Daoy (cell line): ENCODE measurements at regions not wholly inside any gene's neighbourhood (a gene's known extent, or its start where the extent isn't known, plus 50 kb on each side); places are given as distances from the start of the nearest gene placed in this dataset.
"Not testable (repeated sequence)": the region's sequence is repeated elsewhere in the genome, so short reads cannot be mapped to it uniquely, and the experiment has no call there.

Source experiments
- DNase-seq: peaks from one replicate; pipeline ENCODE4 v3.0.0-alpha.2; 2015; ENCODE audit warnings: low read depth

DNA sequence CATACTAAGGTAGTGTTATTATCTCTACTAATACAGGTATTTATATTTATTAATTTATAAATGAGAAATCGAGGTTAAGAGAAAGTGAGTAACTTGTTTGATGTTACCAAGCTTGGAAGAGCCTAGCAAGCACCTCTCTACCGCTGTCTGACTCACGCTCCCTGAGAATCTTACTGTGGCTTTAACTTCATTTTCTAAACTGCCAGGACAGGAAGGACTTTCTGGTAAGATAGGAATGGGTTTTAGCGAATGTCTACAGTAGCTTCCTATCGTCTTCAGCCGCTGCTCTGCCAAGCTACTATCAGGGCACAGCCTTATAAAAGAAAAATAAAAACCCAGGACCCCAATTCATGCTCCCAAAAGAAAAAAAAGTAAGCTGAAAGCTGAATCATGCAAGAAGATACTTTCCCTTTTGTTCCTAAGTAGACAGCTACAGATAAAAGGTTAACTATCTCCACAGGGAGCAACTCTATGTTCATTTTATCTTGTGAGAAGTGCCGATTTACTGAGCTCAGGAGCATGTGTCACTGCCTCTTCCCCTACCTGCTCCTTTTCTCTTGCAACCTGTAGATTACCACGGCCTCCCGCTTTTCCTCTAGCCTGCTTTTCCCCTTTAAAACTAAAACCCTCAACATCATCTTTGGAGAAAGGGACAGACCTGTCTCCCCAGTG, 60.2 kb downstream of the THNSL1 start:
- DNase-seq = no peak

DNA sequence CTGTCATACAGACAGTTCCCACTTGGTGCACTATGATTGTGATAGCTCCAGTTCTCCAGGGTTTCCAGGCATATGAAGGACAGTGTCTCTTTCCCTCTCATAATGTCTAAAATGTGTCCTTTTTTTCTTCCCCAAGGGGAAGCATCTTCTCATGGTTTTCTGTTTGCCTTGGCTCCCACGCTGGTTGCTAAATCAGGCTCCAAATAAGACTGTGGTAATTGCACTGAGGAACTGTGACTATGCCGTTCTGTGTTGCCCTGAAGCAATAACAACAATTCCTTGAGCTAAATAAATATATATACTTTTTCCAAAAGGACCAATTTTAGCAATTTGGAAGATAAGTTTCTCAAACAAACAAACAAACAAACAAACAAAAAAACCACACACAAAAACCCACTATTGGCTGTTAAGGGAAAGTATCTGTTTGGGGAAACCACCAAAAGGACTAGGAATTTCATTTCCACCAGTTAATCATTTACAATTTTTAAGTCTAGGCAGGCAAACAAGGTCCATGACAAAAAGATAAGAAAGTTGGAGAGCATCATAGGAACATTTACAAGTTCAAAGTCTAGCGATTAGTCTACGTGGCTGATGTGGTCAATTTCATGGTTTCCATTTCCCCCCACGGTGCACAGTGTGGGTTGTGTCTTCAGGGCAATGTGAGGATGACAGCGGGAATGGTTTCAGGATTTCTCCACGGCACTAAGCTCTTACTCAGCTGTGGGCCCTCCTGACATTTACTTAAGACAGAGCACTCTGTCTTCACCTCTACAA, 62.4 kb downstream of the THNSL1 start:
- DNase-seq = no peak

DNA sequence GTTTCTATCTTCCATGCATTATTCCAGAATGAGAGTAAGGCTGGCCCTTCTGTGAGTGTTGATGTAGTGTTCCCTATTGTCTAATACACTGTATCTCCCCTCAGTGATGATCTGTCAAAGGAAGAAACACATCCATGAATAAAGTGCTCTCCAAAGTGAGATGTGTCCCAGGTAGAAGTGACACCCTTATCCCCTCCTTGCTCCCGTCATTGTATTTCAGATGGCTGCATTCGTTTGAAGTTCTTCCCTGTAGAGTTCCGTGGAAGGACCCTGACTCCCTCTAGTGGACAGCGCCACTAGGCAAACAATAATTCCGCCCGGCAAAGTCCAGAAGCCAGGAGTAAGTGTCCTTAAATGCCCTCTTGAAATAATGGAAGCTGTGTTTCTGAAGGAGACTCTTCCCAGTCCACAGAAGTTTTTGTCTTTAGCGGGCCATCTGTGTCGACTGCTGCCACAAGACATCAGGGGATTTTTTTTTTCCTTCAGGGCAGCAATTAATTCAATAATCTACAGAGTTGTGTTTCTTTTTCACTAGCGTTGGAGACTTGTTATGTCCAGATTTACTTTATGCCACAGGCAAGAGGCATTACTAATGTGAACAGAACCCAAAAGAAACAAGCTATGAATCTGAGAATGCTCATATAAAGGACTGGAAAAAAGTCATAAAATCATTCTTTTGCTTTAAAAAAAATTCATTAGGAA, 64.6 kb downstream of the THNSL1 start:
- DNase-seq = peak; percentile 66

DNA sequence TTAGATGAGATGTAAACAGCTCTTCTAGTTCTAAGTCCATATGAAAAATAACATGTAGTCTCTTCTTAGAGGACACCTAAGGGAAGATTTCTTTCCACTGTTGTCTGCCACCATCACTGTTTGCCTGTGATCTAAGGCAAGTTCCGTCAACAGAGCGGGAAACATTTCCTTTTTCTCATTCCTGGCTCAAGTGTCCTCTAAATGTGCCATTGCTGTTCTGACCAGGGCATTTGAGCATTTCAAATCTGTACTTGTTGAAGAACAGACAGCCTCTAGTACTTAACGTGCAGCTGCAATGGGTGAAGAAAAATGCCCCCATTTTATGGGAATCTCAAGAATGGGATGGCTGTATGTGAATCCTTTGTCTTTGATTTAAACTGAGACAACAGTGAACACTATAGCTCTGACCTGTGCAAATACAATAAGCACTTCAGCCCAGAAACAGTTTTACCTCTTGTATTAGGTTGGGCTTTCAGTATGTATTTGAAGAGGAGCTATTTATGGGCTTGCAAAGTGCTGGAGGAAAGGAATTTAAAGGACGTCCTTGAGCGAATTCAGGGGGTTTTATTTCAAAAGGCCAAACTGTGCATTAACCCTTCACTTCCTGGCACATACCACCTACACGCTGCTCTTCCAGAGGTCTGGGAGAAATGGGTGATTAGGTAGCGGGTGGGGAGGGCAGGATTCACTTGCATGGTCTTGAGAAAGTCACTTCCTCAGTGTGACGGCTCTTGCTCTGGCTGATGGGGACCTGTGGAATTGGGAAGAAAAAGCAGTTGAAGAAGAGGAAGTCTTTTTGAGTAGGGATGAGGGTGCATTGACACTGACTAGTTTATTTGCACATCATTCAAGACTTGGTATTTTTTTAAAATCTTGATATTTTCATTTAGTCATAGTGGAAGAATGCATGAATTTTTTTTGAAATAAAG, 66.1 kb downstream of the THNSL1 start:
- DNase-seq = no peak

DNA sequence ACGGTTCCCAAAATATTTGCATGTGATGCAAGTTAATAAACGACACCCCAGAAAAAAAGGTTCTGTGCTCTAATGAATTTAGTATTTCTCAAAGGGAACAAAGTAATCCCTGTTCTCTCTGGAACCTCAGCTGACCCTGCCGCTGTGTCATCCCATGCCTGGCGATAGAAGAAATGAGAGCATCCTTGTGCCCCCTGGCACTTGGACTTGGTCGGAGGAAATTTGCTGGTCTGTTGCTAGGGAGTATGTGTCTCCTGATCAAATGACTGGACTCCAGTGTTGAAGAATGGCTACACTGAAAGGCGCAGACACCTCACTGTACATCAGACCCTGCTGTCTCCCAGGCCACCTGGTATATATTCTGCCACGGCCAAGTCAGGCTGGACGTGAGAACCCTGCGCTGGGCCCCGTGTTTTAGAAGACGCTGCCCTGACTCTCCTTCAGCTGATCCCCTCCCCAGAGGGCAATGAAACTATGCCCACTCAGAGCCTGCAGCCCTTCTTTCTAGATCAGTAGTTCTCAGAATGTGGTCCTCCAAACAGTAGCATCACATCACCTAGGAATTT, 67.2 kb downstream of the THNSL1 start:
- no peak for DNase-seq

DNA sequence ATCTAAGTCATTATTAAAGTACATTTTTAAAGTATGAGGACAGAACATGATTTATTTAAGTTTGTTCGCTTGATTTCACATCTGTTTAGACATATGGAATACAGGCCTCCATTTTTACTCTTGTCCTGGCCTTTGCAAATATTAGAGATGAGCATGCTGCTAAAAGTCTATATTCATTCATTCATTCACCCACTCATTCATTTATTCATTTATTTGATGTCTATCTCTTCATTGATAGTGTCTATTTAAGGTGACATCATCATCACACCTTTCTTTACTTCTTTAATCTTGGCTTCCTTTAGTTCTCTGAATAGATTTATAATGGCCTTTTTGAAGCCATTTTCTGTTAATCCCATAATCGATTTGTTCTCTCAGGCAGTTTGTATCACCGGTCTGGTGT, 68.0 kb downstream of the THNSL1 start:
- no peak for DNase-seq

DNA sequence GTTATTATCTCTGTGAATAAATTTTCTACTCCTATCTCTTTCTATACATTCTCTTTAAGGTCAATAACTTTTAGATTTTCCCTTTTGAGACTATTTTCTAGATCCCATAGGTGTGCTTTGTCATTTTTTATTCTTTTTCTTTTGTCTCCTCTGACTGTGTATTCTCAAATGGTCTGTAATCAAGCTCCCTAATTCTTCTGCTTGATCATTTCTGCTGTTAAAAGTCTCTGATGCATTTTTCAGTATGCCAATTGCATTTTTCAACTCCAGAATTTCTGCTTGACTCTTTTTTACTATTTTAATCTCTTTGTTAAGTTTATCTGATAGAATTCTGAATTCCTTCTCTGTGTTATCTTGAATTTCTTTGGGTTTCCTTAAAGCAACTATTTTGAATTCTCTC, 78.2 kb downstream of the THNSL1 start:
- no peak for DNase-seq

DNA sequence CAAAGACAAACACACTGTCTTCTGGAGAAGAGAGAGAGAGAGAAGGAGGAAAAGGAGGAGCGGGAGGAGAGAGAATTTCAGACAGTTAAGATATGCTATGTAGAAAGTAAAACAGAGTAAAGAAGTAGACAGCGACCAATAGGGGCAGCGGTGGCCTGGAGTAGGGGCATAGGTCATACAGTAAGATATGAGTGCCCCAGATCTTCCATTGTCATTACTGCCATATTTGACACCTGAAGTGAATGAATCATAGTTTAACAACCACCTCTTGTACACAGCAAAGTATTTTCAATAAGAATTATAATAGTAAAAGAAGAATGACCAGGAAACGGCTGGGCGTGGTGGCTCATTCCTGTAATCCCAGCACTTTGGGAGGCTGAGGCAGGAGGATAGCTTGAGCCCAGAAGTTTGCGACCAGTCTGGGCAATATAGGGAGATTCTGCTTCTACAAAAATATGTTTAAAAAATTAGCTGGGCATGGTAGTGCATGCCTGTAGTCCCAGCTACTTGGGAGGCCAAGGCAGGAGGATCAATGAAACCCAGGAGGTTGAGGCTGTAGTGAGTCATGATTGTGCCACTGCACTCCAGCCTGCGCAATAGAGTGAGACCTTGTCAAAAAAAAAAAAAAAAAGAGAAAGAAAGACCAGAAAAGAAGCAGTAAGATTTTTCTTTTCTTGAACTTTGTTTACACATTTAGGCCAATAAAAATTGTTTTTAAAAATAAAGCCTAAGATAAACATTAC, 77.0 kb upstream of the GPR158 start:
- no peak for DNase-seq

DNA sequence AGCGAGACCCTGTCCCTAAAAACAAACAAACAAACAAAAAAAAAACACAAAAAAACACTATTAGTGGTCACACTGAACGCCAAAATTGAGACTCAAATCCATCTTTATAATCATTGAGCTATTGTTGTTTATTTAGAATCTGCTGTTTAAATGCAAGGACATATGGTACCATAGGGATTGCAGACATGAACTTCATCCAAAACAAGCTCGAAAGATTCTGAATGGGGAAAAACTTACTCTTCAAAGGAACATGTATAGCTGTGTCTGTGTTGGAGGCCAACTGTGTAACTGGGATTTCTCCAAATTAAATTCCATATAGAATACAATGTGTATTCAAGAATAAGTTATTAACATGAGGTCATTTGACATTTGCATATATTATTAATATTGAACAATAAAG, 74.7 kb upstream of the GPR158 start:
- no peak for DNase-seq

DNA sequence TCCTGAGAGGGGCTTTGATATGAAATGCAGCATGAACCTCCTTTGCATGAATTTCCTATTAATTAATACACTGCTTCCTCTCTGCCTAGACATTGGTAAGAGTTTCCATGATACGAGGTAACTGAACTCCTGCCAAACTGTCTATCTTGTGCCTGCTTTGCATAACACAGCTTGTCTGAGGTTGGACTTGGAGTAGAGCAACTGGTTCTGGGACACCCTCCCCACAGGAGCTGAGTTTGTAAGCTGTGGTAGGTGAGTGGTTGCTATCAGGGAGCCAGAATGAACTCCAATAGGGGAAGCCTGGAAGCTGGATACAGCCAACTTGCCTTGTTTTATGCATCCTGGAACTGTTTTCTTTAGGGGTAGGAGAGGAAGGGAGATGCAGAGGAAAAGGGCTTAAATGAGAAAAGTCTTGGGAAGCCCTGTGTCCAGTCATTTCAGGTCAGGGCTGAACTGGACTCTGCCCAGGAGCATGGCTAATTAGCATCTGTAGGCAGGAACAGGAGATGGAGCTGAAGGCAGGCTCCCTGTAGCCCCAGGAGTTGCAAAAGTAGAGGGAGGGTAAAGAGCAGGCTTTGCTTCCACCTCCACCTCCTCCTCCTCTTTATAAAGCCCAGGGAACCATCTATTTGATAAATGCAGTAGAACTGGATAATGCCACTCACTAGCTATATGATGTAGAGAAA, 73.2 kb upstream of the GPR158 start:
- no peak for DNase-seq

DNA sequence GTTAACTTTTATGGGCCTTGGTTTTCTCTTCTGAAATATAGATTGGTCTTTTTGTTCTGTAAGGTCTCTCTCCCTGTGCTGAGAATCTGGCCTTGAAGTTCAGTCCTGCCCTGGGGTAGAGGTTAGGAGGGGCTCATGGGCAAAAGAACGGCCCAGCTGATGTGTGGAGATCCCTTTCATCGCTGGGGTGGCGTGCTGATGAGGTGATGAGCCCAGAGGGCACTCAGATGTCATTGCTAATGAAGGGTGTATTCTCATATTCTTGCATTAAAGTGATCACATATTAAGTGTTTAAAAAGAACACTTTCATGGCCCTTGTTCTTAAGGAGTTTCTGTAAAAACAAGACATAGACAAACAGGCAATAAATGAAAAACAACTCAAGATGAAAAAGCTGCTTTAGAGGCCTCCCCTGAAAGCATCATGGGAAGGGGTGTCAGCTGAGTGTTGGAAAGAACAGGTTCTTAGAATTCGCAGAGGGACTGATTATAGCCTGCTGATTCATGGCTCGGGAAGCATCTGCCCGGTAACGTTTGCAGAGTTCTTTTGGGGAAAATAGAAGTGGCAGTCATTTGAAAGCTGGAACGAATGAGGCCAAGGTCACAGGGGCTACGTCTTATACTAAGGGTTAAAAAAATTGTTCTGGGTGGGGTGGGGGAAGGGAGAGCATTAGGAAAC, 72.5 kb upstream of the GPR158 start:
- DNase-seq = no peak

DNA sequence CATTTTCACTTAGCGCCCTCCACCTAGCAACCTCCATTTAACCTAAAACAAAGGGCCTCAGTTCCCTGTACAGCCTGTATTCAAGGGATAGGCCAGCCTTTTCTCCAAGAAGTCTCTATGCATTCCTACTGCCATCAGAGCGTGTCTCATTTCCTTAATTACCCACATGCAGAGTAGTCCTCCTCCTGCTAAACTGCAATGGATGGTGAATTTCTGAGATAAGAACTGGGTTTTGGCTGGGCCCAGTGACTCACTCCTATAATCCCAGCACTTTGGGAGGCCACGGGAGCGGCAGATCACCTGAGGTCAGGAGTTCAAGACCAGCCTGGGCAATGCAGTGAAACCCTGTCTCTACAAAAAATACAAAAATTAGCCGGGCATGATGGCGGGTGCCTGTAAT, 71.1 kb upstream of the GPR158 start:
- DNase-seq = peak; percentile 20

DNA sequence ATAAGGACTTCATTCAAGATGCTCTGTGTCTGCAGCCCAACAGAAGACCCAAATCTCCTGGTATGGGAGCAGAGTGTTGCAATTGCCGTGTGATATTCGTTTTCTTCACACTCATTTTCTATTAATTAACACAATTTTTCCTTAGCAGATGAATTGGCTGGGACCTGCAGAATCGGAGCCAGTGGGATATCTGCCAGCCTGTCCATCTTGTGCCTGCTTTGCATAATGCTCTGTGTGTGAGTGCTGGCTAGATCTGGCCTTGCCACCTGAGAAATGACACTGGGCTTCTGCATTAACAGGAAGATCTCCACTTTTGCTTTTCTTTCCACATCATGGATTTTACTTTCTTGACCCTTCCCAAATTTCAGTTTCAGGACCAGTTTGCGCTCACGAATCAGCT, 70.4 kb upstream of the GPR158 start:
- no peak for DNase-seq

DNA sequence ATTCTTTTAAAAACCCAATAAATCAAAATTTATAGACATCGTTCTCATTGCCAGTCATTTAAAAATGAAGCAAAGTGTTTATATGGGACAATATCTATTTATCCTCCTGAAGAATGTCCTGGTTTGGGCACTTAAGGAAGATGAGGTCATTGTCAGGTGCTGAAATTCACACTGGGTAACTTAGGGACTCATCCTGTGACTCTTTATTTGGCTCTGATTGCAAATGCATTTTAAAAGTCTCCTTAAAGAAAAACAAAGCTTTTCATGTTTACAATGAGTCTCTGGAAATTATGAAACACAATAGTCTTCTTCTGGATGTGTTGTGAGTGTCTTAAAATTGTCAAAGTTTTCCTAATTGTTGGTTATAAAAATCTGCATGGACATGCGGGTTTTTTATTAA, 69.5 kb upstream of the GPR158 start:
- DNase-seq = no peak

DNA sequence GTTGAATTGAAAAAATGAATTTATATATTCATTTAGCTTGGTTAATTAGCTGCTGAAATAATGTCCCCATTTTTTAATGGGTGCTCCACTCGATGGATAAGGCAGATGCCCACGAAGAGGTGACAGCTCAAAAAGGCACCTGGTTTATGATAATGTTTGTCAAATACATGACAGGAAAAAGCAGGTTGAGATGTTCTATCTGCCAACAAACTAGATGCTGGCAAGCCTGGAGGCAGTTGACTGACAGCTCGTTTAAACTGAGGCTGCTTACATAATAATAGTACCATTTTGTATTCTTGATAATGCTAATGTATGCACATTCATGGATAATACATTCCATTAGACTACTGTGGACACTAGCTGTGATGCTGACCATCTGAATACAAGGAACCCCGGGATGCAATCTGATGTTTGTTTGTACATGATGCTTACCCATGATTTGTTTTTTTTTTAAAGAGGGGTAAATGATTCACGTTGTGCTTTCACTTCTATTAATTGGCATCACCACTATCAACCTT, 69.0 kb upstream of the GPR158 start:
- no peak for DNase-seq

DNA sequence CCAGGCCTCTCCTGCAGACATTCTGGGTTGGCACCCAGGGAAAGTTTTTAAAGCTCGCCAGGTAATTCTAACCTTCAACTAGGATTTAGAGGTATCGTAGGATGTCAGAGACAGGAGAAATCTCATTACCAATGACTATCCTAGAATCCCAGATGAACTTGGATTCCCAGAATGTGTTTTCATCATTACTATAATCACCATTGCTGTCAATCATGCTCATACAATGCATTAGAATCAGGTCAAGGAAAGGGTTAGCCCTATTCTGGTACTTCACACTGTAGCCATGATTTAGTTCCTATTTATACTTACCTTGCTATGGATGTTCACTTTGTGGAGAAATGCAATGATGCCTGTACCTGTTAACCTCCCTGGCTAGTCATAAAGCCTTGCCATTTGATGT, 67.0 kb upstream of the GPR158 start:
- DNase-seq = no peak

DNA sequence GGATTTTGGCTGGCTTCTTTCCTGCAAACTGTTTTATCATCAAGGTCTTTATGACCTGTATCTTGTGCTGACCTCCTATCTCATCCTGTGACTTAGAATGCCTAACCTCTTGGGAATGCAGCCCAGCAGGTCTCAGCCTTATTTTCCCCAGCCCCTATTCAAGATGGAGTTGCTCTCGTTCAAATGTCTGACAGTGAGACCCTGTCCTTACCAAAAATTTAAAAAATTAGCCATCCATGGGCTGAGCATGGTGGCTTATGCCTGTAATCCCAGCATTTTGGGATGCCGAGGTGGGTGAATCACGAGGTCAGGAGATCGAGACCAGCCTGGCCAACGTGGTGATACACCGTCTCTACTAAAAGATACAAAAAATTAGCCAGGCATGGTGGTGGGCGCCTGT, 64.9 kb upstream of the GPR158 start:
- not testable (repeated sequence) for DNase-seq

DNA sequence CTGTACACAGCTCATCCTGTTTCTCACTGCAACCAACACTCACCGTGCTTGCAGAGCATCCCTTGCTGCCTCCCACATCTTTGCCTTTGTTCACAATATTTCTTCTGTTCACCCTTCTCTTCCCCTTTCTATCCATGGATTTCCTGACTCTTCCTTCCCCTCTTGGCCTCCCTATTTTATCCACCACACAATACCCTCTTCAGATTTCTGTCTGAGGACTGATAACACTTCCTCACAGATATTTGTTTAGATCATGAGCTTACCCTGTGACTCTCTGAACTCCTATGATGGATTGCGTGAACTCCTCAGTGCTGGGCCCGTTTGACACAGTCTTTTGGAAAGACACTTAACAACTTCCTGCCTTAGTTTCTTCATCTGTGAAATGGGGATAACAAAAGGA, 62.8 kb upstream of the GPR158 start:
- DNase-seq = no peak
